ENCODE measurements at regions not wholly inside any gene's neighbourhood (a gene's known extent, or its start where the extent isn't known, plus 50 kb on each side); places are given as distances from the start of the nearest gene placed in this dataset.

- H3K9me1 ChIP-seq (replicated peaks; ENCODE audit: control insufficient read depth, extremely low read depth, insufficient read depth, low read length) = no peaks in the 10 kb centered on the region
- POLR2A ChIA-PET = no interaction called here
- no peak overlapping the region for H3K27ac ChIP-seq (ENCODE audit: insufficient read depth, low read depth, low read length)
- H3K79me2 ChIP-seq (ENCODE audit: control insufficient read depth, insufficient read depth, low read length) = no peaks in the 10 kb centered on the region
- no peaks in the 10 kb centered on the region for H3K27me3 ChIP-seq (ENCODE audit: control insufficient read depth in 2 of 2, insufficient read depth in 2 of 2, low read length in 2 of 2)
- H3K9me3 ChIP-seq (replicated peaks; ENCODE audit: control insufficient read depth, insufficient read depth, low read length) = peaks cover 7% of the 10 kb centered on the region
- DNase-seq (ENCODE audit: low read depth, low spot score) = no peak
- CTCF ChIA-PET = no interaction called here
- no peaks in the 10 kb centered on the region for H4K20me1 ChIP-seq (replicated peaks; ENCODE audit: control insufficient read depth, extremely low read depth, insufficient read depth, low read length)
- dilution Hi-C loops (cut with MboI; ENCODE audit: extremely low pct_ligation_motif_present, low sequenced_read_pairs) = no loop called here
- no peaks in the 10 kb centered on the region for H3K4me1 ChIP-seq (ENCODE audit: control insufficient read depth, extremely low read depth, insufficient read depth, low read length)
- no TSS peak for BruUV-seq (replicated peaks)
- FAIRE-seq = no peak
- TF ChIP-seq POLR2A (IDR thresholded peaks at IDR 0.05; ENCODE audit: low read depth, low read length) (no peak), MYC (IDR thresholded peaks at IDR 0.05; ENCODE audit: low read depth, low read length) (no peak)
- intact Hi-C loops (cut with micrococcal nuclease) = no loop called here
- no peak overlapping the region for H3K9ac ChIP-seq (replicated peaks; ENCODE audit: extremely low read depth, insufficient read depth, low read length)
- no peak overlapping the region for H2AFZ ChIP-seq (ENCODE audit: low read depth, low read length)
- H3K4me3 ChIP-seq (replicated peaks in 1 of 3; ENCODE audit: insufficient read depth in 1 of 3, low read depth in 1 of 3, low read length in 3 of 3) = no peak overlapping the region
- H3K36me3 ChIP-seq (ENCODE audit: control insufficient read depth in 2 of 2, extremely low read depth in 1 of 2, insufficient read depth in 2 of 2, low read length in 2 of 2) = no peaks in the 10 kb centered on the region
- no peak overlapping the region for H3K4me2 ChIP-seq (ENCODE audit: insufficient read depth, low read length)
Measured at GRCh38 chr10:23870651-23871610, 338.0 kb upstream of the KIAA1217 start.

- intact Hi-C loops (cut with micrococcal nuclease) (no loop called here), dilution Hi-C loops (cut with MboI; ENCODE audit: extremely low pct_ligation_motif_present, low sequenced_read_pairs) (no loop called here)
- no peaks in the 10 kb centered on the region for H3K27me3 ChIP-seq (ENCODE audit: control insufficient read depth in 2 of 2, insufficient read depth in 2 of 2, low read length in 2 of 2)
- no peak overlapping the region for H3K9ac ChIP-seq (replicated peaks; ENCODE audit: extremely low read depth, insufficient read depth, low read length)
- CTCF ChIA-PET = no interaction called here
- TF ChIP-seq POLR2A (IDR thresholded peaks at IDR 0.05; ENCODE audit: low read depth, low read length) (no peak), EZH2 (IDR thresholded peaks at IDR 0.05; ENCODE audit: borderline replicate concordance, low read depth, low read length, severe bottlenecking) (no peak), POLR2AphosphoS5 (IDR thresholded peaks at IDR 0.05; ENCODE audit: insufficient read depth, low read depth, low read length) (no peak), MAX (IDR thresholded peaks at IDR 0.05; ENCODE audit: insufficient read depth, insufficient read length) (no peak), MYC (IDR thresholded peaks at IDR 0.05; ENCODE audit: low read depth, low read length) (no peak), CTCF (IDR thresholded peaks at IDR 0.05; ENCODE audit: extremely low read depth in 1 of 2, insufficient read depth in 1 of 2, low read depth in 1 of 2, low read length in 2 of 2) (no peak), FOS (IDR thresholded peaks at IDR 0.05; ENCODE audit: borderline replicate concordance, insufficient read depth, low read length) (no peak), GATA2 (IDR thresholded peaks at IDR 0.05; ENCODE audit: insufficient read depth, insufficient read length, low read depth, low read length) (no peak), JUN (IDR thresholded peaks at IDR 0.05; ENCODE audit: borderline replicate concordance, insufficient read depth, insufficient read length, low read depth) (no peak)
- peaks cover 7% of the 10 kb centered on the region for H3K9me3 ChIP-seq (replicated peaks; ENCODE audit: control insufficient read depth, insufficient read depth, low read length)
- no TSS peak for BruUV-seq (replicated peaks)
- H3K27ac ChIP-seq (ENCODE audit: insufficient read depth, low read depth, low read length) = no peak overlapping the region
- H2AFZ ChIP-seq (ENCODE audit: low read depth, low read length) = no peak overlapping the region
- no peak overlapping the region for H3K4me2 ChIP-seq (ENCODE audit: insufficient read depth, low read length)
- no peaks in the 10 kb centered on the region for H3K9me1 ChIP-seq (replicated peaks; ENCODE audit: control insufficient read depth, extremely low read depth, insufficient read depth, low read length)
- no peaks in the 10 kb centered on the region for H3K79me2 ChIP-seq (ENCODE audit: control insufficient read depth, insufficient read depth, low read length)
- DNase-seq (ENCODE audit: low read depth, low spot score) = no peak
- H4K20me1 ChIP-seq (replicated peaks; ENCODE audit: control insufficient read depth, extremely low read depth, insufficient read depth, low read length) = no peaks in the 10 kb centered on the region
- H3K4me1 ChIP-seq (ENCODE audit: control insufficient read depth, extremely low read depth, insufficient read depth, low read length) = no peaks in the 10 kb centered on the region
- H3K4me3 ChIP-seq (replicated peaks in 1 of 3; ENCODE audit: insufficient read depth in 1 of 3, low read depth in 1 of 3, low read length in 3 of 3) = no peak overlapping the region
- no peaks in the 10 kb centered on the region for H3K36me3 ChIP-seq (ENCODE audit: control insufficient read depth in 2 of 2, extremely low read depth in 1 of 2, insufficient read depth in 2 of 2, low read length in 2 of 2)
- FAIRE-seq = no peak
- POLR2A ChIA-PET = no interaction called here
Measured at GRCh38 chr10:23872290-23872689, 336.6 kb upstream of the KIAA1217 start.
